GM20000 (cell line): ENCODE measurements at regions not wholly inside any gene's neighbourhood (a gene's known extent, or its start where the extent isn't known, plus 50 kb on each side); places are given as distances from the start of the nearest gene placed in this dataset.

Source experiments
- DNase-seq: peaks from one replicate; pipeline ENCODE4 v3.0.0; 2012; ENCODE audit warnings: low spot score
- TF ChIP-seq, protein P1 (sequence below): IDR thresholded peaks from 2 replicates; pipeline ENCODE4 v1.5.1; 2012; ENCODE audit warnings: mild to moderate bottlenecking, control low read depth; ENCODE audit errors: extremely low read depth, missing control alignments

DNA sequence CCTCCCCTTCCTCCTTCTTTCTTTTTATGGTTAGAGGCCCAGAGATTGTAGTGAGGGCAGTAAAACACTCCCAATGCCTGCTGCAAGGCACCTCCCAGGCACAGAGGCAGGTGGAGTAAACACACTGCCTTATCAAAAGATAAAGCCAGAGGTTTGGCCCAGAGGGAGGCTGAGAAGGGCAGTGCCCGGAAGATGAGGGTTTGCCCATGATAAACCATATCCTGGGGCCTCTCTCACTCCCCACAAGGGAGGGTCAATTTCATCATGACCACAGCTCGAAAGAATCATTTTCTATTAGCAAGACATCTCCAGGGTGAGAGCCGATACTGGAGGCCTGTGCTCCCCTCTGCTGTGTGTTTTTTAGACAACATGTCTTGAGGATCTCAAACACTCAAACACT, 98.5 kb upstream of the FAM9C start:
- DNase-seq = no peak
- TF ChIP-seq, protein P1, sequence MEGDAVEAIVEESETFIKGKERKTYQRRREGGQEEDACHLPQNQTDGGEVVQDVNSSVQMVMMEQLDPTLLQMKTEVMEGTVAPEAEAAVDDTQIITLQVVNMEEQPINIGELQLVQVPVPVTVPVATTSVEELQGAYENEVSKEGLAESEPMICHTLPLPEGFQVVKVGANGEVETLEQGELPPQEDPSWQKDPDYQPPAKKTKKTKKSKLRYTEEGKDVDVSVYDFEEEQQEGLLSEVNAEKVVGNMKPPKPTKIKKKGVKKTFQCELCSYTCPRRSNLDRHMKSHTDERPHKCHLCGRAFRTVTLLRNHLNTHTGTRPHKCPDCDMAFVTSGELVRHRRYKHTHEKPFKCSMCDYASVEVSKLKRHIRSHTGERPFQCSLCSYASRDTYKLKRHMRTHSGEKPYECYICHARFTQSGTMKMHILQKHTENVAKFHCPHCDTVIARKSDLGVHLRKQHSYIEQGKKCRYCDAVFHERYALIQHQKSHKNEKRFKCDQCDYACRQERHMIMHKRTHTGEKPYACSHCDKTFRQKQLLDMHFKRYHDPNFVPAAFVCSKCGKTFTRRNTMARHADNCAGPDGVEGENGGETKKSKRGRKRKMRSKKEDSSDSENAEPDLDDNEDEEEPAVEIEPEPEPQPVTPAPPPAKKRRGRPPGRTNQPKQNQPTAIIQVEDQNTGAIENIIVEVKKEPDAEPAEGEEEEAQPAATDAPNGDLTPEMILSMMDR = no peak

DNA sequence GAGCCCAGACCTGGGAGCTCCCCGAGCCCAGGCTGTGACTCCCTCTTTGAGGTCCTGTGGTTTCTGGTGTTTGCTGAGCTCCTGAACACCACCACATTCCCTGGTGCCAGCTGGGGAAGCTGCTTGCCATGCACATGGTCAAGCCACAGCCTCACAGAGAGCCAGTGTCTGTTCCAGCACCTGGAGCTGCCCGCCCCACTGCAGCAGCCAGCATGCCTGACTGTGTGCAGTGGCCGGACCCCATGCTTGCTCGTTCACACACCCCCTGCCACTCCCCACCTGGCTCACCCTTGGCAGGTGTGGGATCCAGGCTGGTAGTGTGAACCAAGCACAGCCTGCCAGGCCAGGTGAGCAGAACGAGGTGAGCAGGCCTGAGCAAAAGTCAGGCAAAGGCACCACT, 95.6 kb upstream of the FAM9C start:
- DNase-seq = no peak
- TF ChIP-seq, protein P1 = no peak

DNA sequence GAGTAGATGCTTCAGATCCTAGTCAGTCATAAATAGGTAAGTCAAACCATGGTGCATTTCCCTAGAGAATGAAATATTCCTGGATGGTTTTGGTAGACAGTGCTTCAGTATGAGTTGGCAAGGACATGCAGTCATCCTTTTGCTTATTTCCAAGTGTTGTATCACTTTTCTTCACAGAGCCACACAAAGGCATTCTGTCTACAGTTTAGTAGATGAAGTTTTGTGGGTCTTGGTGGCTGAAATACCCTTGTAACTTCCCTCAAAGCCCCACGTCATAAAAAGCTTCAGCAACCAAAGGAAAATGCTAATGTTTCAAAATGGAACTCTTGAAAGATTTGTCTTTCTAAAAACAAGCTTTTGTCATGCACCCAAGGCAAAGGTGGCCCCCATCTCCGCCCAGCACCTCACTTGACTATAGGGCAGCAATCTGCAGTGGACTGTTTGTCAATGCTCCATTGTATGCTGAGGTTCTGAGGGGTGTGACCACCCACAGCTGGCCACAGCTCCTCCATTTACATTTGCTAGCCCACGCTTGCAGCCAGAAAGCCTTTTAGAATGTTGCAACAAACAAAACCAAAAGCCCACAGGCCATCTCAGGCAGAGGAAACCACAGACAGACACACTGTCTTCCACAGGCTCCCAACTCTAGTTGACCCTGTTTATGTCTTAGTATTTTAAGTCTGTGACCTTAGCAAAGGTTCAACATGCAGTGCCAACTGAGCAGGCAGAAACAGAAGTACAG, 87.1 kb upstream of the FAM9C start:
- TF ChIP-seq, protein P1 = no peak
- no peak for DNase-seq

DNA sequence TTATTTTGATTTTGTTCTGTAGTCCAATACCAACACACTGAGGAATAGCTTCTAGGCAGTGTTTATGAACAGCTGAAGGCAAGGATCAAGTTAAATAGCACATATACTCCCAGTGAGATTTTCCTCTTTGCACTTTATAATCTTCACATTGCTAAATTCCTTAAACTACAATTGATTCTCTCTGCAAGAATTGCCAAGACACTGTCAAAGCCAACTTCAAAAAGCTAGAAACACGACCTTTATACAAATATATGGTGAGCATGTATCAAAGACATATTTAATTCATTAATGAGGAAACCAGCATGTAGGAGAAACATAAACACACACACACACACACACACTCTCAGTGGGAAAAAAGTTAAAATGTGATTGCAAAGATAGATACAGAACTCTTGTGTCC, 86.4 kb upstream of the FAM9C start:
- DNase-seq = no peak
- TF ChIP-seq, protein P1 = no peak

DNA sequence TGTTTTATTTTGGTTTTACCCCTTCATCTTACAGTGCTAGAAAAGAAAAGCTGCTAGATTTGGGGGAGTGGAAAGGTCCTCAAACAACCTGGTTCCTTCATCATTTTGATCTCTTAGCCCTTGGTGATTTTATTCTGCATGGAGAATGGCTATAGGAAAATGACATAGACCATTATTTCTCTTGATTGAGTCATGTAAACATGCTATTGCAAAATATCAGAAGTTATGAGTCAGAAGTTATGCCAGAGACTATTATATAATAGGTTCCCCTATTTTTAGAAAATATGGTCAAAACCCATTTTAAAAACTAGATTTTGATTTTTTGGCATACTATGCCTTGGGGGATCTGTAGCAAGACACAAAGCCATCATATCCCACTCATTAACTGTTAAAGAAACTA, 83.7 kb upstream of the FAM9C start:
- DNase-seq = no peak
- TF ChIP-seq, protein P1 = no peak

DNA sequence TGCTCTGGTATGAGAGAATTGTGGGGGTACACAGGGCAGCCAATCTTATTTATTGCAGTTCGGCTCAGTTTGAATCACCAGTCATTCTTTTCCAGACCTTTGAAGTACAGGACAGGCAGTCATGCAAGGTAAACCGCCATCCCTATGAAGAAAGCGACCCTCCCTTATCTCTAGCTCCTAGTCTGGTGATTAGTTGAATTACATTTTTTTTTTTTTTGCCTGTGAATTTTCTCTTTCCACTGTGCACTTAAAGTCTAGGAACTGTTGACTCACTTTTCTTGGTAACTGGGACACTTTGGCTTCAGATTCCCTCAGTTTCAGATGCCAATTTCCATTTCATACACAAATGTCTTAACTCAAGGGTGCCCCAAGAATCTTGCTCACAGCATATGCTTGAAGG, 82.4 kb upstream of the FAM9C start:
- no peak for DNase-seq
- TF ChIP-seq, protein P1 = no peak

DNA sequence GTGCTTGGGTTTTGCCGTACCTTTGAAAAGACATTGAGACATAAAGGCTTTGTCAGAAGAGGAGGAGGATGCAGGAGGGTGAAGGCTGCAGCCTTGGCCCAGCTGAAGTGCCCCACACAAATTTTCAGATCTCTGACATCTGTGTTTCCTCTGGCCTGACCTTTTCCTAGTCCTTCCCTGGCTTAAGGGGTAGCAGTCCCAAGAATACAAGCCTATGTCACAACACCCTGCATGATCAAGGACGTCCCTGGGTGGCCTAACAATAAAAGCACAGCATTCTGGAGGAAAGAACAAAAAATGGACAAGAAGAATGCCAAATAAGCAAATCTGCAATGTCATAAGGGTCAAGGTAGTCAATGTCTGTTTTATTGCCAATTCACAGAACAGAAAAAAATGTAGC, 80.8 kb upstream of the FAM9C start:
- DNase-seq = no peak
- TF ChIP-seq, protein P1 = no peak
